Glutamatergic neuron (in vitro differentiated cells): ENCODE measurements at regions not wholly inside any gene's neighbourhood (a gene's known extent, or its start where the extent isn't known, plus 50 kb on each side); places are given as distances from the start of the nearest gene placed in this dataset.

Experiments
- DNase-seq: peaks from one replicate; pipeline ENCODE4 v3.0.0; 2022
- H3K27ac Mint-ChIP-seq: one replicate; pipeline ENCODE4 v1.8.0; 2020; ENCODE audit warnings: mild to moderate bottlenecking, mixed read lengths, inconsistent platforms; ENCODE audit not compliant: unreplicated experiment
- H3K27me3 Mint-ChIP-seq: one replicate; pipeline ENCODE4 v1.8.0; 2020; ENCODE audit warnings: mild to moderate bottlenecking, moderate library complexity, mixed read lengths, inconsistent platforms; ENCODE audit not compliant: unreplicated experiment
- H3K36me3 Mint-ChIP-seq: one replicate; pipeline ENCODE4 v1.8.0; 2020; ENCODE audit warnings: mild to moderate bottlenecking, mixed read lengths, inconsistent platforms; ENCODE audit not compliant: unreplicated experiment
- H3K4me1 Mint-ChIP-seq: one replicate; pipeline ENCODE4 v1.8.0; 2020; ENCODE audit warnings: mild to moderate bottlenecking, low read depth, mixed read lengths, inconsistent platforms; ENCODE audit not compliant: unreplicated experiment
- H3K4me3 Mint-ChIP-seq: one replicate; pipeline ENCODE4 v1.8.0; 2020; ENCODE audit warnings: mild to moderate bottlenecking, mixed read lengths, inconsistent platforms; ENCODE audit not compliant: unreplicated experiment
- H3K9me3 Mint-ChIP-seq: one replicate; pipeline ENCODE4 v1.8.0; 2020; ENCODE audit warnings: mild to moderate bottlenecking, moderate library complexity, mixed read lengths, inconsistent platforms; ENCODE audit not compliant: unreplicated experiment
- CTCF ChIP-seq: fragments of 200-600 bp; sonication (generic); IDR thresholded peaks from one replicate; pipeline ENCODE4 v1.5.0; 2021; ENCODE audit not compliant: partially characterized antibody, unreplicated experiment

- DNase-seq: no peak
- no peak overlapping the region for H3K4me3 Mint-ChIP-seq
- TF ChIP-seq CTCF: no peak
- H3K9me3 Mint-ChIP-seq: no peaks in the 10 kb centered on the region
- H3K4me1 Mint-ChIP-seq: peaks cover 7% of the 10 kb centered on the region
- H3K27me3 Mint-ChIP-seq: no peaks in the 10 kb centered on the region
- no peaks in the 10 kb centered on the region for H3K36me3 Mint-ChIP-seq
- no peak overlapping the region for H3K27ac Mint-ChIP-seq
Observed at GRCh38 chr2:63668466-63668865, 79.7 kb downstream of the MDH1 start.

GRCh38 chr2:63669596-63669995, 80.8 kb downstream of the MDH1 start:
- H3K4me1 Mint-ChIP-seq: peaks cover 7% of the 10 kb centered on the region
- TF ChIP-seq CTCF: no peak
- H3K4me3 Mint-ChIP-seq: no peak overlapping the region
- DNase-seq: no peak
- no peak overlapping the region for H3K27ac Mint-ChIP-seq
- no peaks in the 10 kb centered on the region for H3K27me3 Mint-ChIP-seq
- no peaks in the 10 kb centered on the region for H3K9me3 Mint-ChIP-seq
- H3K36me3 Mint-ChIP-seq: no peaks in the 10 kb centered on the region

- Mint-ChIP-seq H3K4me3 (no peak overlapping the region), H3K9me3 (no peaks in the 10 kb centered on the region), H3K4me1 (peaks cover under 1% of the 10 kb centered on the region), H3K27me3 (no peaks in the 10 kb centered on the region), H3K36me3 (no peaks in the 10 kb centered on the region), H3K27ac (no peak overlapping the region)
- TF ChIP-seq CTCF: no peak
- no peak for DNase-seq
Observed at GRCh38 chr2:63673865-63674533, 85.2 kb downstream of the MDH1 start.

GRCh38 chr2:63675026-63675425, 86.3 kb downstream of the MDH1 start:
- no peak overlapping the region for H3K27ac Mint-ChIP-seq
- no peak for TF ChIP-seq CTCF
- no peak overlapping the region for H3K4me3 Mint-ChIP-seq
- no peak for DNase-seq
- H3K27me3 Mint-ChIP-seq: no peaks in the 10 kb centered on the region
- no peaks in the 10 kb centered on the region for H3K9me3 Mint-ChIP-seq
- H3K36me3 Mint-ChIP-seq: no peaks in the 10 kb centered on the region
- H3K4me1 Mint-ChIP-seq: peaks cover 5% of the 10 kb centered on the region

GRCh38 chr2:63676135-63676534, 87.4 kb downstream of the MDH1 start:
- no peak for DNase-seq
- peaks cover 7% of the 10 kb centered on the region for H3K4me1 Mint-ChIP-seq
- no peak for TF ChIP-seq CTCF
- no peaks in the 10 kb centered on the region for H3K36me3 Mint-ChIP-seq
- no peak overlapping the region for H3K27ac Mint-ChIP-seq
- H3K4me3 Mint-ChIP-seq: no peak overlapping the region
- no peaks in the 10 kb centered on the region for H3K27me3 Mint-ChIP-seq
- H3K9me3 Mint-ChIP-seq: no peaks in the 10 kb centered on the region
